ENCODE measurements at regions not wholly inside any gene's neighbourhood (a gene's known extent, or its start where the extent isn't known, plus 50 kb on each side); places are given as distances from the start of the nearest gene placed in this dataset.

DNA sequence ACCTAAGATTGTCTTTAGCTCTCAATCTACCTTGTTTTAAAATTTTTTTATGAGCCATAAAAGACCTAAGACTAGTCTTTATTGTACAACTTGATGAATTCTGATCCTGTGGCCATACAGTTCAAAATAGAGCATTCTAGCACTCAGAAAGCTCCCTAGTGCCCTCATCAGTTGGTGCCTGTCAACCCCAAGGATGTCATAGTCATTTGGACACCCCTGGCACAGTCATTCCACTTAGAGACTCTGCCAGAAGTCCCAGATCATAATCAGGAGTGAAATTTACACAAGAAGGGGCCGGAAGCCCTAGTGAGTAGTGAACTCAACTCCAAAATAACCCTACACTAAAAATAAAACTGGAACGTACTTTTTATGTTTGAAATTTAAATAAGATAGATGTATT is 80.0 kb upstream of the INSIG1 start:
- DNase-seq = no peak

DNA sequence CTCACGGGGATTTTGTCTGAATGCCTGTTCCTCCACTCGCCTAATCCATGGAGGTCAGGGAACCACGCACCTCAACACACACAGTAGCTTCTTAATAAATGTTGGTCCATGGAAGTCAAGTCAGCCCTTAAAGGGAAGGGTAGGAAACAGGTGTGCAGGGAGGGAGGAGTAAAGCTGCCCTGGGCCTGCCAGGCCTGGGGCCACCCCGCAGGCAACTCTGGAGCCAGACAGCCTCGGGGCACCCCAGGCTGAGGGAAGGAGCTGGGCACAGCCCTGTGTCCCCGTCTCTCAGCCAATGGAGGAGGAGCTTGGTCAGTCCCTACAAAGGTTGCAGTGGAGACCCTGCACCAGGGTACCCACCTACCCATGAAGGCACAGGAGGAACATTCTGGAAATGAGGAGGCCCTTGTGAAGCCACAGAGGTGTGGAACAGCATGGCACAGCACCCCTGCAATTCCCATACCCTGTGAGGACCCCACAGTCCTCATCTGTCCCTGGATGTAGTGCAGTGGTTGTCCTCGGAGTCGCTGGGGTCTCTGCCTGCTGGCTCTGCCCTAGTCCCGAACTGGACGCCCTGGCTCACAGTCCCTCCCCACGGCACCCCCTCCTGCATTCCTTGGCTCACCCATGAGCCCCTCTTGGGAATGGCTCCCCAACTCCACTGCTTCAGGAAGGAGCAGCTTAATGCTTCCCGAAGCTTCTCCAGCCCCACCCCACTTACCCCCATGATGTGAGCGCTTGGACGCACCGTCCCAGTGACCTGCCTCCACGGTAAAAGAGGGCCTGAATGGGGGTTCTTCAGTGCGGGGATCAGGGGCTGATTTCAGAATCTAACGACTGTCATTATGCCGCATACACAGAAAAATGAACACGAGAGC is 79.2 kb upstream of the INSIG1 start:
- no peak for DNase-seq

- no peak for DNase-seq
Observed at GRCh38 chr7:155219154-155219531, 78.5 kb upstream of the INSIG1 start.

DNA sequence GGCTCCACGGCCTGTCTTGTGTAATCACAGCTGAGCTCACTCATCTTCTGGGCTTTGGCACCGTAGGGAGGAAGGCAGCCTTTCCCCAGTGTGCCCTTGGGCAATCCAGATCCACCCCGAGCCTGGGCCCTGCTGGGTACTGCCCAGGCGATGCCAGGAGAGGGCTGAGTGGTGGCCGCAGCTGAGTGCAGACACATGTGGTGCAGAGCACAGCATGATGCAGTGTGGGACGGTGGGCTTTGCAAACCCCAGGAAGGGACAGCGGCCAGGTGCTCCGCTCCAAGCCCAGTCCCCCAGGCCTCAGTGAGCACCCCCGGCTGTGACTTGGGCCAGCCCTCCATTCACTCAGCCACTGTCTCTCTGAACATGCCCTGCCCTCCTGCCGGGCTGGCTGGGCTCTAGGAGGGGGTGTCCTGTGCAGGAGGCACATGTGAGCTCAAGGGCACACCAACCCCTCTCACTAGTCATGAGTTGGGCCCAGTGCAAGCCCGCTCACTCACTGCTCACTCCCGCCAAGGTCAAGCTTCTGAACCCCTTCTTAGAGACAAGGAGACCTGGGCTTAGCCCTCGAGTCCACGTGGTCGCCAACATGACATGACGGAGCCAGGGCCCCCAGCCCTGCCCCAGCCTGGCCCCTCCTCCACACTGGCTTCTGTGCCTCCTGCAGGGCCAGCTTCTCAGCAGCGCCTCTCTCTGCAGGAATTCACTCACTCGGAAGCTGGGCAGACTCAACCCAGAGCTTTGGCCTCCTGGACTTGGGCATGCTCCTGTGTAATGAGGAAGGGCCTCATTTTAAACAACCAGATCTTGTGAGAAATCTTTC is 77.5 kb upstream of the INSIG1 start:
- DNase-seq = no peak

DNA sequence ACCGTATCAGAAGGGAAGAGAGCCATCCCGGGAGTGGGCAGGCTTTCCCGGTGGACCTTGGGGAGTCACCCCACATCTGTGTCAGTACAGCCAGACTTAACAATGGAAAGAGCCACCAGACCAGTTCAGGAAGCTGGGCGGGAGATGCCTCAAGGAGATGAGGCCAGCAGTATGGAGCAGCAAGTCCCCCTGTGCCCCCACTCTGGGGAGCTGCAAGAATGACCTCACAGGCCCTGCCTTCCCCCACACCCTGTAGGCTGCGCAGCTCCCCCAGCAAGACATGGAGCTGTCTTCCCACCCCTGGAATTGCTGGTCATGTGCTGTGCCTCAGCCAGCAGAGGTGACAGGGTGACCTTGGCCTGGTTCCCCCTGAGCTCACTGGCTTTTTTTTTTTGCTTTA is 76.8 kb upstream of the INSIG1 start:
- no peak for DNase-seq

DNA sequence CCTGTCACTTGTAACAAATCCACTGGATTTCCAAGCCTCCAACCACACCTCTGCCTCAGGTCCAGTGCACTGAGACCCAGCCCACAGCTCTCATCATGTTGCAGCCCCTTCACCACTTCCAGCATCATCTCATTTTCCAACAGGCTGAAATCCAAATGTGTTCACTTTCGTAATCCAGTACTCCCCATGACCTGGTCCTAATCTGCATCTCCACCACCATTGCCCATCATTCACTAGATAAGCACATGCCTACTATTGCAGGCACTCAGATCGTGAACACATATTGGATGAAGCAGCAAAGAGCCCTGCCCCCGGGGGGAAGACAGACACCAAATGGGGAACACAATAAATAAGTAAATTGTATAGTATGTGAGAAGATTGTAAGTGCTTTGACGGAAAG is 76.1 kb upstream of the INSIG1 start:
- DNase-seq = no peak

GRCh38 chr7:155222061-155222460 is 75.6 kb upstream of the INSIG1 start:
- DNase-seq = no peak

DNA sequence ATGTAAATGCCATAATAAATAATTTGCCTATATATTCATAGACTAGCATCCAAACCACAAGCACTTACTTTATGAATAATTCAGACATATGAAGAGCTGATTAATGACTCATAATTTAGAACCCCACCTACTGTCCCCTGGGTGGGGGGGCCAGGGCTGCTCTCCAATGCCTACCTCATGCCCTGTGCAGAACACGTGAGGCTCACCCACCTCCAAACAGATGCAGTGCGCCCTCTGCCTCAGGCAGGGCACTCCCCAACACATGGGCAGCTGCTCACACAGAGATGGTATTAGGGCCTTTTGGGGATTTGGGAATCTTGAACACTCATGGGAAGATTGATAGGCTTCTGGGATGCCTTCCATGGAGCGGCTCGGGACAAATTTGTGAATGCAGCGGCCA is 75.1 kb upstream of the INSIG1 start:
- no peak for DNase-seq

- DNase-seq = no peak
Observed at GRCh38 chr7:155223021-155223420, 74.7 kb upstream of the INSIG1 start.

GRCh38 chr7:155223503-155223902 is 74.2 kb upstream of the INSIG1 start:
- DNase-seq = no peak

- DNase-seq = no peak
Observed at GRCh38 chr7:155224116-155224811, 73.4 kb upstream of the INSIG1 start.

DNA sequence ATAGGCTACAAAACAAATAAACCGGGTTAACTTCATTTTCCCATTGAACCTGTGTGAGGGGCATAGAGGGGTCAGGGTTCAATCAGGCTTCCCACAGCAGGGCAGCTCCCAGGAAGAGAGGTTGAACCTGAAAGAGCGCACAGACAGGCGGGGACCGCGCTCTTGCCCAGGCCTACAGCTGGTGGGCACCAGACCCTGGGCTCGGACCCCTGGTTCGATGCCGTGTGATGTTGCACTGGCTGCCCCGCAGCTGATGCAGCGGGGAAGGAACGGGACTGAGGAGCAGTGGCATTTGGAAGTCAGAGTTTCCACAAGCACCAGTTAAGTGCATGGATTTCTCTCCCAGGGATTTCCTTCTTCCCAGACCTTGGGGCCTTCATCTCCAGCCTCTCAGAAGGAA is 72.6 kb upstream of the INSIG1 start:
- no peak for DNase-seq

DNA sequence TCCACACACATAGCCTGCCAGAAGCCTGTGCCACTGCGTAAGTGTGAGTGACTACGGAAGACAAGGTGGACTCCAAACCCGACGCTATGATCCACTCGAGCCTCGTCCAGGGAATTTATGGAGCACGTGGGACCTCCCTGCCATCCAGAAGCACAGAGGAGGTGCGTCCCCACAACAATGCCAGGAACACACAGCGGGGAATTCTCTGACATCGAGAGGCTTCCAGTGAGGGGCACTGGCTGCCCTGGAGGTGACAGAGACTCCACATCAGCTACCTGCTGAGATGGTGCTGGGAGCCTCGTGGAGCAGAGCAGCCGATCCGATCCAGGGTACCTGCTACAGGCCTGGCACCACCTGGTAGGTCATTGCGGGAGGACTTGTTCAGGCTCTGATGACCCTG is 72.2 kb upstream of the INSIG1 start:
- DNase-seq = no peak

DNA sequence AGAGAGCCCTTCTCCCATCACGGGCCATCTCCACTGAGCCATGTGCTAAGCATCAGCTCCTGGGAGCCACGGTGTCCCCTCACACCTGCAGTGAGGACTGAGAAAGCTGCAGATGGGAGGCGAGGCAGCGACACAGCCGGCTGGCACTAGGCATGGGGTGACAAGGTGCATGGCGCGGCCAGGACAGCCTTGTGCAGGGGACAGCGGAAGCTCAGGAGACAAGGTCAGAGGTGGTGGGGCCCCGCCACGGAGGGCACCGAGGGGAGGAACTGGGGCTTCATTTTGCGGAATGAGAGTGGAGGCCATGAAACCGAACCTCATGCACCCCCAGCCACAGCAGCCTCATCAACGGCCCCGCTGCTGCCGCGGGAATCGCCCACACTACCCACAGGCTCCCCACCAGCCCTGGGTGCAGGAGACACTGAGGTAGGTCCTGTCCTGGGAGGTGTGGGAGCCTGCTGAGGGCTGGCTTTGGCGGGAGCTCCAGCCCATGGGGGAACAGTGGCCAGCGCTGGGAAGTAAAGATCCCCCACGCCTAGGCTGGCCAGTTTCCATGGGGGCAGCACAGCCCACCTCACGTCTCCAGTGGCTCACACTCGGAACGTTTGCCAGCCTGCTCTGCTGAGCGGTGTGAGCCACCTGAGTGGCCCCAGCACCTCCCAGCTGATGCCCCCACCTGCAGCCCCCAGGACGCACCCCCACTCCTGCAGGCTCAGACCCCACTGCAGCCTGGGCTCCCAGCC is 71.2 kb upstream of the INSIG1 start:
- DNase-seq = no peak

GRCh38 chr7:155227004-155227787 is 70.5 kb upstream of the INSIG1 start:
- no peak for DNase-seq

DNA sequence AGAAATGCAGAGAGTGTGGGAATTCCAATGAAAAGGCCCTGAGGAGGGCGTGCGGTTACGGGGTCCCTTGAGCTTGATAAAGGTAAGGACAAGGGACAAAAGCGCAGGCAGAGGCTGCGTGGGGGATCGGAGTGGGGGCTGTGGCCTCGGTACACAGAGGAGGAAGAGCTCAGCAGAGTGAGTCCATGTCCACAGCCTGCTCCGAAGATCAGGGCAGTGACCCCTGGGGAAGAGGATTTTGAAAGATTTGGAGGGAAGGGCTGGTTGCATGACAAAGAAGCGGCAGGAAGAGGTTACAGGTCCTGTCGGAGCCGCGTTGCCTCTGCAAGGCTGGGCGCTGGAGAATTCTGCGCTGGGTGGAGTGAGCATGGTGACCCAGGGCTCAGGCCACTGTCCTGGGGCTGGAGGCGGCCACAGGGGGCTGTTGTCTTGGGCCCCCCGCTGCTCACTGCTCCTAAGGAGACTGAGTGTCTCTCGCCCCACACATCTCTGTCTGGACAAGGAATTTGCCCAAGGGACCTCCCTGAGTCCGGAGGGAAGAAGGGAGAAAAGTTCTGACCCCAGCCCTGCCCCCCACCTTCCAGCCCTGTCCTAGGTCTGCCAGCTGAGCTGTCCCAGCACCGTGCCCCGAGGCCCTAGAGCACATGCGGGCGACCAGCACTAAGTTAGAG is 69.8 kb upstream of the INSIG1 start:
- DNase-seq = no peak

DNA sequence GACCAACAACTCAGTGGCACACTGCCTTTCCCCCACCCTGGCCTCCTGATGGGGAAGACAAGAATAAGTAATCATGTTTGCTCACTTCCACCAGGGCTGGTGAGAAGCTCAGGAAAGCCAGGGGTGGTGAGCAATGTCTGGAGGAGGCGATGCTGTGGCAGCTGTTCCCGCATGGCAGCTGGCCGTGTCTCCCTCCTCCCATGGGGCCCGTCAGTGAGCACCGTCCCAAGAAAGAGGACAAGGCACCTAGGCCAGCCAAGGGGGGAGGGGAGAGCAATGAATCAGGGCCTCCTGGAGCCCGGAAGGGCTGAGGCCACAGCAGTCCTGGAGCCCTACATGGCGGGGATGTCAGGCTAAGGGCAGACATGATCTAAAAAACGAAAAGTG is 69.2 kb upstream of the INSIG1 start:
- no peak for DNase-seq

- DNase-seq = no peak
Observed at GRCh38 chr7:155228894-155229293, 68.8 kb upstream of the INSIG1 start.

- DNase-seq = no peak
Observed at GRCh38 chr7:155229548-155230168, 68.0 kb upstream of the INSIG1 start.

- DNase-seq = no peak
Observed at GRCh38 chr7:155230169-155230593, 67.5 kb upstream of the INSIG1 start.

DNA sequence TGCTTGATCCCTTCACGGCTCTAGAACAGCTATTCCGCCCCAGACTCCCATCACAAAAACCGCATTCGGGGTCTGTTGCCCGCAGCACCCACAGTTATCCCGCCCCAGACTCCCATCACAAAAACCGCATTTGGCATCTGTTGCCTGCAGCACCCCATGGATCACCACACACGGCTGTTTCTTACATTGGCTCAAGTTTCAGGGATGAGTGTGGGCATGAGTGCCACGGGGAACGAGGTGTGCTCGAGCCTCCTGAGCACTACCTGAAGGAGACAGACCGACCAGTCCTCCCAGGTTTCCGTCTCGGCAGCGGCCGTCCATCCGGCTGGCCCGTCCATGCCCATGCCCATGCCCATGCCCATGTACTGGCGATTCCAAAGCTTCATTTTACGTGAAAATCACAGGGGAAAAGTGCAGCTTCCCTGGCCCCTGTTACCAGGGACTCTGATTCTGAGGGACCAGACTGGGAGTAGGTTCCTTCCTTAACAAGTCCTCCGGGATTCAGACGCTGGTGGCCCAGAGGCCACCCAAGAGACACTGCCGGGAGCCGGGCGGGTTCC is 66.4 kb upstream of the INSIG1 start:
- DNase-seq = no peak
